Stimulated activated CD4-positive, alpha-beta T cell treated with anti-CD3 and anti-CD28 coated beads, Interleukin-12 subunit alpha, Interleukin-12 subunit beta, amount 100 ng/mL, for 24 hours (primary cell): ENCODE measurements at regions not wholly inside any gene's neighbourhood (a gene's known extent, or its start where the extent isn't known, plus 50 kb on each side); places are given as distances from the start of the nearest gene placed in this dataset.
"Not testable (repeated sequence)": the region's sequence is repeated elsewhere in the genome, so short reads cannot be mapped to it uniquely, and the experiment has no call there.

Experiments used
- DNase-seq, 2 experiments: peaks; one replicate each; pipeline ENCODE4 v3.0.0-alpha.2; 2020; ENCODE audit warnings: low read depth in 2 of 2

GRCh38 chr6:11384531-11385309, 152.3 kb upstream of the NEDD9 start:
- DNase-seq: no peak

GRCh38 chr6:11381801-11382513, 149.5 kb upstream of the NEDD9 start:
- DNase-seq: peak; percentile 39 to 41

- DNase-seq: no peak
Observed at GRCh38 chr6:11380969-11381744, 148.7 kb upstream of the NEDD9 start.

- DNase-seq: no peak
Observed at GRCh38 chr6:11380549-11380948, 148.1 kb upstream of the NEDD9 start.

GRCh38 chr6:11379805-11380204, 147.3 kb upstream of the NEDD9 start:
- DNase-seq: no peak

GRCh38 chr6:11378639-11379038, 146.2 kb upstream of the NEDD9 start:
- no peak for DNase-seq

- no peak for DNase-seq
Observed at GRCh38 chr6:11374036-11375010, 141.9 kb upstream of the NEDD9 start.

GRCh38 chr6:11373208-11373607, 140.7 kb upstream of the NEDD9 start:
- DNase-seq: no peak

- DNase-seq: not testable (repeated sequence)
Observed at GRCh38 chr6:11372186-11372790, 139.8 kb upstream of the NEDD9 start.

GRCh38 chr6:11370191-11371018, 137.9 kb upstream of the NEDD9 start:
- DNase-seq: no peak

GRCh38 chr6:11368760-11369159, 136.3 kb upstream of the NEDD9 start:
- DNase-seq: no peak

- no peak for DNase-seq
Observed at GRCh38 chr6:11368264-11368663, 135.8 kb upstream of the NEDD9 start.

- DNase-seq: no peak
Observed at GRCh38 chr6:11367638-11368199, 135.3 kb upstream of the NEDD9 start.

- no peak for DNase-seq
Observed at GRCh38 chr6:11366934-11367637, 134.6 kb upstream of the NEDD9 start.

GRCh38 chr6:11366183-11366933, 133.9 kb upstream of the NEDD9 start:
- DNase-seq: peak in 1 of 2 experiments; percentile 32

- no peak for DNase-seq
Observed at GRCh38 chr6:11364971-11365397, 132.5 kb upstream of the NEDD9 start.

- DNase-seq: peak; percentile 41 to 48
Observed at GRCh38 chr6:11363881-11364576, 131.6 kb upstream of the NEDD9 start.

- no peak for DNase-seq
Observed at GRCh38 chr6:11362564-11362963, 130.1 kb upstream of the NEDD9 start.
